H1 (cell line): ENCODE measurements at regions not wholly inside any gene's neighbourhood (a gene's known extent, or its start where the extent isn't known, plus 50 kb on each side); places are given as distances from the start of the nearest gene placed in this dataset.

Source experiments
- ATF3 ChIP-seq: IDR thresholded peaks from 2 replicates; pipeline ENCODE4 v1.6.1; 2011; ENCODE audit warnings: low read depth, mild to moderate bottlenecking, low read length; ENCODE audit not compliant: insufficient read depth
- BACH1 ChIP-seq: IDR thresholded peaks from 2 replicates; pipeline ENCODE4 v1.6.1; 2012; ENCODE audit warnings: low read length, improper control_type of control experiment
- TEAD4 ChIP-seq: IDR thresholded peaks from 2 replicates; pipeline ENCODE4 v1.6.1; 2012; ENCODE audit warnings: low read depth, low read length, inconsistent platforms, mixed read lengths
- USF2 ChIP-seq: IDR thresholded peaks from 2 replicates; pipeline ENCODE4 v1.6.1; 2011; ENCODE audit warnings: low read length, improper control_type of control experiment

GRCh38 chr10:129342385-129342784, 124.7 kb upstream of the MGMT start (continued):
- TF ChIP-seq USF2 = no peak
- no peak for TF ChIP-seq TEAD4
- TF ChIP-seq BACH1 = no peak
- TF ChIP-seq ATF3 = no peak
- TF ChIP-seq, all 59 proteins: peak for 0
